GM18519 (cell line): ENCODE measurements at regions not wholly inside any gene's neighbourhood (a gene's known extent, or its start where the extent isn't known, plus 50 kb on each side); places are given as distances from the start of the nearest gene placed in this dataset.
"Not testable (repeated sequence)": the region's sequence is repeated elsewhere in the genome, so short reads cannot be mapped to it uniquely, and the experiment has no call there.

Source experiments
- ATAC-seq: cut with Tn5 transposase; IDR thresholded peaks from one replicate; pipeline ENCODE4 v1.9.1; 2021; ENCODE audit warnings: mild to moderate bottlenecking, moderate library complexity; ENCODE audit not compliant: unreplicated experiment, low FRiP score

DNA sequence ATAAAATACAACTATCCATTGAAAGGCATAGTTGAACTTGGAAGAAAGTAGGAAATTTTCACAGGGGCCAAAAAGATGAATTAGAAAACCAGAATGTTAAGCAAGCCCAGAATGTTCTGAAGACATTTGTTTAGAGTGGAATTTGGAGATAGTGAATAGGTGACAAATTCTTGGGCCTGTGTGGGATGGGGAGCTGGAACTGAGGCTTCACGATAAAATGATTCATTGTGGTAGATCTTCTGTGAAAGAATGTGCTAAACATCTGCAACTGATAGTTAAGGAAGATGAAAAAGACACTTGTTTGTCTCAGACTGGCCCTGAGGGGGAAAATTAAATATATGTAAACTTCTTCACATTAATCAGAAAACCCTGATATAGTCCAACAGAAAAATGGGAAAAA, 658.9 kb downstream of the PRIM2 start:
- ATAC-seq: not testable (repeated sequence)

DNA sequence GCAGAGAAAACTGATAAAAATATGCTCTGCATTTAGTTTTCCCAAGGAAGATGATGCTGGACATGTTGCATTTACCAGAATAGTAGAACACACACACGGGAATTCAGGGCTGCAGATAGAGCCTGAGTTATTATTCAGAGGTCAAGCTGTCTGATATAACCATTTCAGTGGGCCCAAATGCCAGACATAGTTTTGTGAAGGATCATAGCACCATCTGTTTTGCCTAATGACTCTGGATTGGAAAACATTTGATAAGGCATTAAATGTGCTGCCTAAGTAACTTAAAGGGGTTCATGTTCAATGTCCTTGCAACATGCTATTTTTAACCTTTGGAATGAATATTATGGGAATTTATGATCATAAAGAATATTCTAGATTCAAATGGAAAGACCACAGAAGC, 666.2 kb downstream of the PRIM2 start:
- not testable (repeated sequence) for ATAC-seq

DNA sequence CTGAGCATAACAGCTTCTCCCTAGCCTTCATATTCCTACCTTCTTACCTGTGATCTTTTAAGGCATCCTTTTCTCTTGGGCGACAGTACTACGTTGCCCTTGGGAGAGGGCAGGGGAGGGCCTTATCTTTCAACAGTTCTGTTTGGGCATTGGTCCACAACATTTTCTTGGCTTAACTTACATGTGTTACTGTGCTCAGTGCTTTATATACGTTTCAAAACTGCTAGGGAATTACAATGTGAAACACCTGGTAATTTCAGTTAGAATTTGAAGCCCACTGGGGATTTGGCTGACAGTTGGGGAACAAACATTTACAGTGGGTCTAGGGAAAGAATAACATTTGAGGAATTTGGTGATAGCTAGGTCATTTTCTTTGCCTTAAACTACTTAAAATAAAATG, 667.1 kb downstream of the PRIM2 start:
- not testable (repeated sequence) for ATAC-seq

DNA sequence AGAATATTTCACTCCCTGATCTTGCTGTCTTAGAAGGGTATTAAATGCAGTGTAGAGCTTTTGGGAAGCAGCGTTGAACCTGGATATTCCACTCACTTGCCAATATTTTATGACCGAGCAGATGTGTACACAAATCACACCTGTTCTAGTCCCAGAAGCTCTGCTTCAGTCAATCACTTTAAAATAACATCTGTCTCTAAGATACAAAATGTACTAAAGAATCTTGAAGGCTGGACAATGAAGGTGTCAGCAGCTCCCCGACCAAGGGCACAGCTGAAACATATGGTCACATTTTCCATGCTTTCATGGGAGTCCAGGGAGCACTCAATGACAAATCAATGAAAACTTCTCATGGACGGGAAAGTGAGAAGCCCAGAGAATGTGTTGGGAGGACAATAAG, 668.3 kb downstream of the PRIM2 start:
- ATAC-seq: not testable (repeated sequence)

DNA sequence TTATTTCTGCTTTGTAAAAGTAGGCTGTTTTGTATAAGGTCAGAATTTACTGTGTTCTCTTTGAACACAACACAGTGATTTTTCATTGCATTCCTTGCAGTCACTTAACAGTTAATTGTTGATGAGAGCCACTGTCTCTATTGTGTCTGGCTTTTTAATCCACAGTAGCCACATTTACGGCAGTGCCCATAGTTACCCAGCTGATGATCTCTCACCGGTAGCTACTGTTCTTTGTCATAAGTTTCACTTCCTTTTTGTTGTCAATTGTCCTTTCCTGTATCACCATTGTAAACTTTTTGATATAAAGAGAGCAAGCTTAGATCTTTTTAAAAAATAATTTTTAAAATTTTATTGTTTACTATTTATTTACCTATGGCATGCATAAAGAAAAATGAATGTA, 669.2 kb downstream of the PRIM2 start:
- peak; percentile 100 for ATAC-seq

DNA sequence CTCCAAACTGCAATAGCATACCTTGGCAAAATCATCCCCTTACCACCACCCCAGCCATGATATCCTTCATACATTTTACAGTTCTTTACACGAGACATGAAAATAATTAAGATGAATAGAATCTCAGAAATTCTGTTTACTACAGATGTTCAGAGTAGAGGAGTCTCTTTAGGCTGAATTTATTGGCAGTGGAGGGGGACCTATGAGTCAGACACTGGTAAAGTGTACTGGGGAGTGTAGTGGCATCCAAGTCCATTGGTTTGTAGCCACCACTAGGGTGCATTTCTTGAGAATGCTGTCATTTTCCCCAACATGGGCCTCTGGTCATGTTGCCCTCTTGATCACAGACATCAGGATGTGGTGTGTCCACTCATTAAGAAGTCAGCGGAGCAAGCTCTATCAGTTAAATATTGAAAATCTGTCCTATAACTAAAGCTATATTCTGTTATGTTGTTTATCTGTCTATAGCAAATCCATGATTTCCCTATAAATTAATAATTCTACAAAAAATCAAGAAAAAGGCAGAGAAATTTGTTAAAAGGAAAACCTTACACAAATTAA, 672.2 kb downstream of the PRIM2 start:
- not testable (repeated sequence) for ATAC-seq

DNA sequence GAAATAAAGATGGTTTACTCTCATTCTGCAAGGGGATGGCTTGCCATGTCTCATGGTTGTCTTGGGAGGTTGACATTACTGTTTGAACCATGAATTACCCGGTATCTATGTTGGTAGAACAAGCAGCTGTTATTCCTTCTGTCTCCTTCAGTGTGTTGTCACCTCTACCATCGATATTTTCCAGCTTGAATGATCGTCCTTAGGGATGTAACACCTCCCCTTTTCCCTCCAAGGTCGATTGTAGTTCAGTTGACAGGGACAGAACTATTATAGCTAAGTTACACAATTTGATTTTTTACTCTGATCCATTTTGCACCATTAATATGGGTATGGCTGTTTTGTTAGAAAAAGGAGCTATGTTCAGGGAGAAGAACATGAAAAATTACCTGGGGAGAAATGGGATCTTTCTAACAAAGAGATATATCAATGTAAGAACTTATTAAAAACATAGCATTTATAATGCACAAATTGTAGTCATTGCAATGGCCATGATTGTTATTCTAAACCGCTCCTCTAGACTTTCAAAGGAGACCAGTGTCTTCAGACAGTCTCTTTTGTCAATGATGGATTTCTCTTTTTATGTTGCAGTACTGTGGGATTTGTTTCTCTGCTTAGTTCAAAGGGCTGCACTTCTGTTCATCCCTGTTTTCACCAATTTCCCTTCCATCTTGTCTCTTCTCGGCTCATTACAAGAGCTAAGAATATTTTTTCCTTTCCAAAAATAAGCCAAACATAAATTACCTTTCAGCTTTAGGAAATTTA, 681.6 kb downstream of the PRIM2 start:
- ATAC-seq: not testable (repeated sequence)

DNA sequence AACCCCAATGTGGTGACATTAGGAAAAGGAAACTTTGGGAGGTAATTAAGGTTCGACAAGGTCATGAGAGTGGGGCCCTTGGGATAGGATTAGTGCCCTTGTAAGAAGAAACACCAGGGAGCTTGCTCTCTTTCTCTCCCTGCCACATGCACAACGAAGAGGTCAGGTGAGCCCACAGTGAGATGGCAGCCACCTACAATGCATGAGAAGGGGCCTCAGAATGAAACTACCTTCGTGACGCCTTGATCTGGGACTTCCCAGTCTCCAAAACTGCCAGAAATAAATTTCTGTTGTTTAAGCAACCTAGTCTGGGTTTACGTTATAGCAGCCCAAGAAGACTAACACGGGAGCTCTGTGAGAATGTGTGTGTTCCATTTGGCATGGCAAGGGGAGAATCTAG, 682.8 kb downstream of the PRIM2 start:
- ATAC-seq: not testable (repeated sequence)

DNA sequence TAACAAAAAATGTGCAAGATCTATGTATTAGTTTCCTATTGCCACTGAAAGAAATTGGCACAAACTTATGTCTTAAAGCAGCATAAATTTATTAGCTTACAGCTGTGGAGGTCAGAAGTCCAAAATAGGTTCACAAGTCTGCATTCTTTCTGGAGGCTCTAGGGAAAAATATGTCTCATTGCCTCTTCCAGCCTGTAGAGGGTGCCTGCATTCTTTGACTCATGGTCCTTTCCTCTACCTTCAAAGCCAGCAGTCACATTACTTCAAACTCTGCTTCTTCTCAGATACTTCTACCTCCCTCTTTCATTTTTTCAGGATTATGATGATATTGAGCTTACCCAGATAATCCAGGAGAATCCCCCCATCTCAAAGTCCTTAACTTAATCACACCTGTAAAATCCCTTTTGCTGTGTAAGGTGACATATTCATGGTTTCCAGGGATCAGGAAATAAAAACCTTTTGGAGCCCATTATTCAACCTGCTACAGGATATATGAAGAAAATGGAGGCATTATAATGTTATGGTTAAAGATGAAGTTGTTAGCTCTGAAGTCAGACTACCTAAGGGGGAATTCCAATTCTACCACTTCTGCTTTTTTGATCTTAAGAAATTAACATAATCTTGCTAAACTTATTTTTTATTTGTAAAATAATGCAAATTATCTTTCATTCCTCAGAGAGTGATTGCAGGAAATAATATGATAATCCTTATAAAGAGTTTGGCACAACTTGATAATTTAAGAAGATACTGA, 686.2 kb downstream of the PRIM2 start:
- ATAC-seq: not testable (repeated sequence)

DNA sequence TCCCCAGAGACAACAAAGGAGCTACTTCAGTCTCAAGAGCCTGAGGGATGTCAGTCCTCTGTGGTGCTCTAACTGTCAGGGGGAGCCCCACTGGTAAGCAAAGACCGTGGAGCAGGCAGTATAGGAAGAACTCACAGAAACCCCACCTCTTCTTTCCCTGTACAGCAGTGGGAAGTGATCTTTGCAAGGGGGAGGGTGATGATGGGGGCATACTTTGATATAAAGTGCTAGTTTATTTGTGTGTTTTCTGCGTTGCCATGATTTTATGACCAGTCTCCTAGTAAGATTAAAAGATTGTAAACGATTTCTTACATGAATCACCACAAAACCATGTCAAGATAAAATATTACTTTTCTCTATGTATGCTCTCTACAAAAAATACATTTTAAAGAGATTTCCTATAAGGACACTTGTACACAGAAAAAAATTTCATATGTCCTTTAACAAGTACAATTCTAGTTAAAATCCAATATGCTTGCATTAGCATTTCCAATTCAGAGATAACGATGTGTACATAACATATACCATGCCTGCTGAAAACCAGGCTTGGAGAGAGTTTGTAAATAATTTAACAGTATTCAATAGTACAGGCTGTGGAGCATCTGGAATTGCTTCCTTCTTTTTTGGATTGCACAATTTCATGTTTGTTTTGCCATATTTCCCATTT, 690.0 kb downstream of the PRIM2 start:
- not testable (repeated sequence) for ATAC-seq

DNA sequence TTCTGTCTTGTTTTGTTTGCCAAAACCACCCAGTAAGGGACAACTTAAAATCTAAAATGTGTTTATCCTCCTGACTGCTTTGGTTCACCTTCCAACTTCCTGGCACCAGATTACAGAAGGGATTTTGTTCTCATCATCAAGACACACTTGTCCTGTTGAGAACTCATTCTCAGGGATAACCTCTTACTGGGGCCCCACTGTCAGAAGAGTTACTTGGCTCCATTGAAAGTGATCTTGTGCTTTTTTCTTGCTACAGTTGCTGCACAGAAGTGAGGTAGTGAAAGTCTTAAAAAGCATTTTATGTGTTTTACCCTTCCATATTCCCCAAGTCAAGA, 690.5 kb downstream of the PRIM2 start:
- not testable (repeated sequence) for ATAC-seq

DNA sequence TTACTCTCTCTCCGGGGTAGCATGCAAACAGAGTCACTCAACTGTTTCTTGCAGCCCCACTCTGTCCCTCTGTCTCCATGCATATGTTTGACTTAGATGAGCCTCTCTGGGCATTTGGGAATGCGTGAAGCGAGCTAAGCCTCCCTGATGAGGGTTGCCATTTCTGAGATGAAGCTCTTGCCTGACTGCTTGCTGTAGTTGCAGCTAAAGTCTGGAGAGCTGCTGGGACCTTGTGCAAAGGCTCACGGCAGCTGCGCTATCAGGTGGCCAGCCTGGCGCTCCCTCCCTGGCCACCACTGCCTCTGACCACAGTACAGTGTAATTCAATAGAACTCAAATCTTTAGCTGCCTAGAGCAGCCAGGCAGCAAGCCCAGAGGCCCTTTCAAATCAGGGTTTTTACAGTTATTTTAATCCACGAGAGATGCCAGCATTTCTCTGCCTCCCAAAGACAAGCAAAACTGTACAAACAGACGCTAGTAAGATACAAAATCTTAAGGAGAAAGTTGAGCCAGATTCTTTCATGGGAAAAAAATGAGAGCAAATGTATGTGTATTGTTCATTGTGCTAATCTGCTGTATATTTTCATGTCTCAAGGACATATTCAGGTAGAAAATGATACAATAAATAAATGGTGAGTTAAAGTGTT, 694.6 kb downstream of the PRIM2 start:
- not testable (repeated sequence) for ATAC-seq

DNA sequence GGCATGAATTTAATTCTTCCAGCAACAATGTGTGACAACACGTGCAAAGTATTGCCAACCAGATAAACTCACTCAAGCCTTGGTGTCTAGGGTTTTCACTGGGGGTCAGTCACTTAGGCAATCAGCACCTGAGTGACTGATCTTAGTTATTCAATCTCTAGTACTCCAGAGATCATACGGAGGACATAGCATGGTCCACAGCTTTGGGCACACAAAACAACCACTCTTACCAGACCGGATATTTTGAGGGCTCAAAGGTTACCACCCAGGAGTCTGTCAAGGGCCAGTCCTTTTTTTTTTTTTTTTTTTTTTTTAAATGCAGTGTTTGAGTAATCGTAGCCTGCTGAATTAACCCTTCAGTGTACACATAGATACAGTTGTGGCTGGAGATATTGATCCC, 699.2 kb downstream of the PRIM2 start:
- ATAC-seq: not testable (repeated sequence)

DNA sequence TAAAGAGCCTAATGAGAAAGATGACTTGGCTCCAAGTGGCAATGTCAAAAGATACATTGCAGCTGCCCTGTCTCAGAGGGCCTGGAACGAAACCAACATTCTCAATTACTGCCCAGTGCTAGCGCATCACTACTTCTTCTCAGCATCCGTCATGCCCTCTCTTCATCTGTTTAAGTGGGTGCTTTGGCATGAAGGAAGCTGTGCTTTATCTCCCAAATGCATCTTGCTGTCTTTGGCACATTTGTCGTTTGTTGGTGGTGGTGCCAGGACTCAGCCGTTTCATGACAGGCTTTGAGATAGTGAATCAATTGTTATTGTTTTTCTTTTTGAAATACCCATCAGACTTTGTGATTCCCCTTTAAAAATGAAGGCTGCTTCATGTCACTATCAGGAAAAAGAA, 710.8 kb downstream of the PRIM2 start:
- not testable (repeated sequence) for ATAC-seq

DNA sequence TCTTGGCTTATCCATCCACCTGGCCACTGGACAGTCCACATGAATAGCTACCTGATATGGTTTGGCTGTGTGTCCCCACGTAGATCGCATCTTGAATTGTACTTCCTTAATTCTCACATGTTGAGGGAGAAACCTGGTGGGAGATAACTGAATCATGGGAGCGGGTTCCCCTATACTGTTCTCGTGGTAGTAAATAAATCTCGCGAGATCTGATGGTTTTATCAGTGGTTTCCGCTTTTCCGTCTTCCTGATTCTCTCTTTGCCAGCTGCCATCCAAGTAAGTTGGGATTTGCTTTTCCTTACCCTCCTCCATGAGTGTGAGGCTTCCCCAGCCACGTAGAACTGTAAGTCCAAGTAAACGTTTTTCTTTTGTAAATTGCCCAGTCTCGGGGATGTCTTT, 720.8 kb downstream of the PRIM2 start:
- not testable (repeated sequence) for ATAC-seq

DNA sequence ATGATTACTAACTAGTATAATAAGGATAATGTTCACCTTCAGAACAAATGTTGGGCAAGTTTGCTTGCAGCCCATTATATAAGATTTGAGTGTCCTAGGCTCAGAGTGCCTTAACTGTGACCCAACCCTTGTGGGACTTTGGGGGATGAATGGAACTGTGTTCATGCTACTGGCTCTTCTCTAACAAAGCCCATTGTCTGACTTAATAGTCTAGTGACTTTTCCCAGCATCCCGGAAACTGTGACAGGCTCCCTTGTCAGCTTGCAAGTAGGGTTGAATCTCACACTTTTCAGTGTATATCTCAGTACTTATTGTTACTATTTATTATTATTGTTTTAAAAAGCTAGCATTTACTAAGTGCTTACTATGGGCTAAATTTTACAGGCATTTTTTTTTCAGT, 729.2 kb downstream of the PRIM2 start:
- not testable (repeated sequence) for ATAC-seq

DNA sequence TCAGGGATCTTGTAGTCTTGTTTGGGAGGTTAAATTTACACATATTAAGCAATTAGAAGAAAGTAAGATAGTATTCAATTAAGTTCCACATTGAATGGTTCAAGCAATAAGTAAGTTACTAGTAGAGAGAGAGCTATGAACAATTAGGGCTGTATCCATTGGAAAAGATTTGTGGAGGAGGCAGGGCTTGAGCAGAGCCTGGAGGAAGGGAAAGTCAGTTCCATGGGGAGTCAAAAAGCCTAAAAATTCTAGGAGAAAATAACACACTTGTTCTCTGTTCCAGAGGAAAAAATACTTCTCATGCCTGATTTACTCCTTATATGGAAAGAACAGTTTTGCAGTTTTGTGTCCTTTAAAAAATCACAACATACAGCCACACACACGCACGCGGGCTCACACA, 730.0 kb downstream of the PRIM2 start:
- not testable (repeated sequence) for ATAC-seq

DNA sequence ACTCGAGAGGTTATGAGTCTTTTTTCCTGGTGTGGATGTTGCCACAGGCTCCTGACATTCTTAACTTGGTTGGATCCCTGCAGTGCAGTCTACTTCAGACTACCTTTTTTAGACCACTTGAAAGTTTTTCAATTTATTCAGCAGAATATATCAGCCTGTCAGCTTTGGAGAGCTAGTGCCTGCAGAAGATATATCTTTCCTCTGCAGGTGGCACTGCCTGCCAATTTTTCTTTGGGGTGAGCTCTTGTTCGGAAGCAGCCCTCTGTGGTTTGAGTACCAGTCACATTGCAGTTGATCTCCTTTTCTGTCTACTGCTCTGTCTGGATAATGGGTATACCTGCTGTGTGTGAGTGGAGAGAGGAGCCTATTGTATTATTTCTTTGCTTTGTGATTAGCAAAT, 730.4 kb downstream of the PRIM2 start:
- not testable (repeated sequence) for ATAC-seq

DNA sequence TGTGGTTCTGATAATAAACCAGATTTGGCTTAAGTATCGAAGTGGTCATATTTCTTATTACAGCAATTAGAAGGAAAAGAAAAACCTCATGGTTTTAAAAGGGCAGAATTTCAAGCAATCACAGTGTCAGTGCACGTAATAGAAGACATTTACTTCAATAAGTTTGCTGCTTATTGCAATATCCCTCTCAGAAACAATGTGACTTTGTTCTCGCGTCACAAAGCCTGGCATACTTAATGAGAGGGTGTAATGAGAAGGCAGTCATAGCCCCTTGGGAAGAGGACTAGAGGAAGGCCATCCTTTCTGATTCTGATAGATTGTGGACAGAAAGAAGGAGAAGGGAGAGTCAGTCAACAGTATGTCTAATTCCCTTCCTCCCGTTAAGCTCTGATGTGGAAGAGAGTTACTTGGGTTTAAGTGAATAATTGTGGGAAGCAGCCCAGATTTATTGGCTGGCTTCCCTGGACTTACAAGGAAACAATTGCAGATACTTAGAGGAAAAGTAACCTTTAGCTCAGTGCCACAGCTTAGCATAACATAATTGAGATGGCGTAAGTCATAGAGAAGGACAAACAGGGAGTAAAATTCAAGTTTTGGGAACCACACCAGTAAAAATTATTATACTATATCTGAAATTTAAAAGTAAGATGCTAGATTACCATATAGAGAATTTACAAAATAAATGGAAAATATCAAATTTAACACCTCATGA, 738.2 kb downstream of the PRIM2 start:
- ATAC-seq: not testable (repeated sequence)

DNA sequence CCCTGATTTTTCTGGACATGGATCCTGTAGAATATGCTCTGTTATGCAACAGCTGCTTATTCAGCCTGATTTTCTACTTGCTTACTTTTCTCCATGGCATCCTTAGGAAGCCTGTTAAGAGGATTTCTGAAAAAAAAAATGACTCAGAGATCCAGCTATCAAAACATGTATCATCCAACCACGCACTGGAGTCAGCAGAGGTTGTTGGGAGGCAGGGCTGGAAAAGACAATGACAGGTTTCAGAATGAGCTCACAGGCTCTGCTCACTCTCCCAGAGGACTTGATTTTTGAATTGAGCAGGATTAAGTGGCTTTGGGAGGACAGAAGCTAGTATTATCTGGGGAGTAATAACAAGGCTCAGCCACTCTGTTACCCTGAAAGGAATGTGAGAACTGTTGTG, 742.3 kb downstream of the PRIM2 start:
- not testable (repeated sequence) for ATAC-seq
